T-cell (primary cell): ENCODE measurements at regions not wholly inside any gene's neighbourhood (a gene's known extent, or its start where the extent isn't known, plus 50 kb on each side); places are given as distances from the start of the nearest gene placed in this dataset.
"Not testable (repeated sequence)": the region's sequence is repeated elsewhere in the genome, so short reads cannot be mapped to it uniquely, and the experiment has no call there.

Source experiments
- ATAC-seq, 4 experiments: fragments of 200-7000 bp in 3 of 4; fragments of 150-1000 bp in 1 of 4; cut with Tn5 transposase; replicated peaks in 1 of 4; 1 replicate in 3 of 4; 2 replicates in 1 of 4; pipeline ENCODE4 v1.10.0; 2021; ENCODE audit warnings: moderate library complexity in 3 of 4, mild to moderate bottlenecking in 2 of 4, moderate number of reproducible peaks in 1 of 4
- CTCF ChIA-PET, 2 donors: fragments of 300-600 bp; sonication (Branson Sonifier 250); formaldehyde crosslinking; loops; one replicate each; lab custom pipeline; 2022; ENCODE audit warnings: antibody characterized with exemption in 2 of 2; lab: Charles Lee
- POLR2A ChIA-PET, 2 donors: fragments of 300-600 bp; sonication (Branson Sonifier 250); formaldehyde crosslinking; loops; one replicate each; lab custom pipeline; 2022; ENCODE audit warnings: antibody characterized with exemption in 2 of 2; lab: Charles Lee
- DNase-seq, 35 experiments: peaks; one replicate each; pipeline versions ENCODE4 v3.0.0 to v3.0.0-alpha.2; 2013 to 2023
- H3K27ac ChIP-seq: one replicate; pipeline ENCODE4 v1.5.1; 2013; ENCODE audit warnings: low read length
- H3K27me3 ChIP-seq, 2 experiments: replicated peaks in 1 of 2; 1 replicate in 1 of 2; 2 replicates in 1 of 2; pipeline versions ENCODE4 v1.6.1 to v1.7.0; 2013; ENCODE audit warnings: low read length in 1 of 2, mixed read lengths in 1 of 2; ENCODE audit not compliant: control insufficient read depth in 2 of 2, insufficient read depth in 2 of 2; ENCODE audit errors: extremely low read depth in 1 of 2
- H3K36me3 ChIP-seq, 2 donors: 1 replicate in 1 of 2; 2 replicates in 1 of 2; pipeline versions ENCODE4 v1.6.1 to v1.7.0; 2013; ENCODE audit warnings: low read length in 1 of 2; ENCODE audit not compliant: control insufficient read depth in 2 of 2, insufficient read depth in 1 of 2; ENCODE audit errors: extremely low read depth in 1 of 2
- H3K4me1 ChIP-seq, 2 experiments: 1 replicate in 1 of 2; 2 replicates in 1 of 2; pipeline versions ENCODE4 v1.6.1 to v1.7.0; 2013; ENCODE audit warnings: low read length in 2 of 2, mixed read lengths in 1 of 2; ENCODE audit not compliant: insufficient read depth in 2 of 2, control insufficient read depth in 1 of 2; ENCODE audit errors: extremely low read depth in 1 of 2
- H3K4me3 ChIP-seq, 2 donors: 1 replicate in 1 of 2; 2 replicates in 1 of 2; pipeline versions ENCODE4 v1.5.1 to v1.7.0; 2013; ENCODE audit warnings: mild to moderate bottlenecking in 2 of 2, low read length in 1 of 2, moderate library complexity in 1 of 2; ENCODE audit not compliant: control insufficient read depth in 1 of 2; ENCODE audit errors: extremely low read depth in 1 of 2
- H3K9me3 ChIP-seq: 2 replicates; pipeline ENCODE4 v1.7.0; 2013
- H3K27ac Mint-ChIP-seq, 2 donors: one replicate each; pipeline ENCODE4 v1.8.0; 2020 to 2021; ENCODE audit warnings: mild to moderate bottlenecking in 2 of 2, mixed read lengths in 2 of 2
- H3K27me3 Mint-ChIP-seq, 2 donors: one replicate each; pipeline ENCODE4 v1.8.0; 2021 to 2022; ENCODE audit warnings: mixed read lengths in 2 of 2
- H3K36me3 Mint-ChIP-seq: one replicate; pipeline ENCODE4 v1.8.0; 2021; ENCODE audit warnings: mixed read lengths
- H3K4me1 Mint-ChIP-seq, 3 donors: one replicate each; pipeline ENCODE4 v1.8.0; 2020 to 2022; ENCODE audit warnings: mixed read lengths in 3 of 3, mild to moderate bottlenecking in 1 of 3
- H3K4me3 Mint-ChIP-seq, 3 donors: one replicate each; pipeline ENCODE4 v1.8.0; 2020 to 2022; ENCODE audit warnings: mild to moderate bottlenecking in 3 of 3, mixed read lengths in 3 of 3, moderate library complexity in 3 of 3
- H3K9me3 Mint-ChIP-seq, 3 donors: one replicate each; pipeline ENCODE4 v1.8.0; 2020 to 2022; ENCODE audit warnings: mixed read lengths in 3 of 3
- WGBS: methylation state at CpG from one replicate; pipeline ENCODE4 v1.1.5; 2013; ENCODE audit warnings: missing lambda C conversion rate; ENCODE audit not compliant: insufficient coverage; 5-methylcytosine and 5-hydroxymethylcytosine counted together

DNA sequence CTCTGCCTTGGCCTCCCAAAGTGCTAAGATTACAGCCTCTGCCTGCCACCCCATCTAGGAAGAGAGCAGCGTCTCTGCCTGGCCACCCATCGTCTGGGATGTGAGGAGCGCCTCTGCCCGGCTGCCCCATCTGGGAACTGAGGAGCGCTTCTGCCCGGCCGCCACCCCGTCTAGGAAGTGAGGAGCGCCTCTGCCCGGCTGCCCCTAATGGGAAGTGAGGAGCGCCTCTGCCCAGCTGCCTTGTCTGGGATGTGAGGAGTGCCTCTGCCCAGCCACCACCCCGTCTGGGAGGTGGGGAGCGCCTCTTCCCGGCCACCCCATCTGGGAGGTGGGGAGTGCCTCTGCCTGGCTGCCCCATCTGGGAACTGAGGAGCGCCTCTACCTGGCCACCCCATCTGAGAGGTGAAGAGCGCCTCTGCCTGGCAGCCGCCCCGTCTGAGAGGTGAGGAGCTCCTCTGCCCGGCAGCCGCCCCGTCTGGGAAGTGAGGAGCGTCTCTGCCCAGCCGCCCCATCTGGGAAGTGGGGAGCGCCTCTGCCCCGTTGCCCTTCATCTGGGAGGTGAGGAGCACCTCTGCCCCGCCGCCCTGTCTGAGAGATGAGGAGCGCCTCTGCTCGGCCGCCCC is 481.0 kb upstream of the GNPDA2 start:
- H3K4me1 Mint-ChIP-seq, H3K27me3 Mint-ChIP-seq, DNase-seq, H3K4me3 ChIP-seq, H3K27ac Mint-ChIP-seq, CTCF ChIA-PET, H3K4me1 ChIP-seq, H3K9me3 ChIP-seq, ATAC-seq, H3K4me3 Mint-ChIP-seq, POLR2A ChIA-PET, H3K27ac ChIP-seq, H3K36me3 ChIP-seq, H3K27me3 ChIP-seq, H3K36me3 Mint-ChIP-seq: not testable (repeated sequence)
- peaks cover 10 to 18% (median 13%) of the 10 kb centered on the region in 3 donors for H3K9me3 Mint-ChIP-seq
- 89% methylated on average over 26 of the region's 30 CpGs for WGBS

DNA sequence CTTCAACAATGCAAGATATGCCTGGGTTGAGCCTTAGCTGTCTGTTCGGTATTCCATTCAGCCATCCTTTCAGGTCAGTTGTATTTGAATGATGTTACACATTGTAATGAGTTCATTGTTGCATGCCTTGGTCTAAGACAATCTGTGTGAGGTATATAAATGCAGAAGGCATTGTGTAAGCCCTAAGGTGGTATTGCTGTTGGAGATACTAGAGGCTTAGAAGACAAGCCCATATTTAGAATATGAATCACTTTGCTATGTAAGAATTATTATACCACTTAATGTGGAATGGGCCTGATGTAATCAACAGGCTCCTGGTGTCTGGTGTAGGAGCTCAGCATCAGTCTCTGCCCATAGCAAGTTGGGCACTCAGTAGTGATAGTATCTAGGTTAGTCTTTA is 473.4 kb upstream of the GNPDA2 start:
- H3K9me3 Mint-ChIP-seq: peaks cover 0 to 15% (median 15%) of the 10 kb centered on the region in 3 donors
- no peaks in the 10 kb centered on the region for H3K9me3 ChIP-seq
- no peak for ATAC-seq
- no peak for DNase-seq
- H3K36me3 ChIP-seq: no peaks in the 10 kb centered on the region
- WGBS: no CpG with 5 or more reads among the region's 1 CpG
- H3K27ac ChIP-seq: no peak overlapping the region
- no peaks in the 10 kb centered on the region for H3K27me3 ChIP-seq
- no peak overlapping the region for H3K27ac Mint-ChIP-seq
- H3K27me3 Mint-ChIP-seq: no peaks in the 10 kb centered on the region
- no peaks in the 10 kb centered on the region for H3K36me3 Mint-ChIP-seq
- H3K4me1 ChIP-seq: no peaks in the 10 kb centered on the region
- no peaks in the 10 kb centered on the region for H3K4me1 Mint-ChIP-seq
- H3K4me3 ChIP-seq: no peak overlapping the region
- CTCF ChIA-PET: no interaction called here
- POLR2A ChIA-PET: no interaction called here
- no peak overlapping the region for H3K4me3 Mint-ChIP-seq

GRCh38 chr4:45188501-45188900 is 462.1 kb upstream of the GNPDA2 start:
- H3K27me3 ChIP-seq: no peaks in the 10 kb centered on the region

DNA sequence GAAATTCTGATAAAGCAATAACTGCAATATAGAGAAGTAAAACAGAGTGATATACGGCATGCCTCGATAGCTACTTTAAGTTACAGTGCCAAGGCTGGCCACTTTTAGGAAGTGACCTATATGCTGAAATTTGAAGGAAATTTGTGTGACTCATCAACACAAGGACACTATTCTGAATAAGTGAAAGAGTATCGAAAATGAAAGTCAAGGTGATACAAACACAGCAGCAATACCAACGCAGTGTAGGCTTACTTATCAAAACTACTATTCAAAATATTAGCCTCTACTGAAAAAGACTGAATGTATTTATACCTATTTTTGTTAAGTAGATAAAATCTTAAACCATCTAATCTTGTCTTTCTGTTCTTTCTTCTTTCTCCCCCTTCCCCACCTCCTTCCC is 459.9 kb upstream of the GNPDA2 start:
- Mint-ChIP-seq H3K27me3 (no peaks in the 10 kb centered on the region), H3K4me1 (no peaks in the 10 kb centered on the region), H3K27ac (no peak overlapping the region), H3K9me3 (peaks cover 4 to 8% (median 5%) of the 10 kb centered on the region in 3 donors), H3K36me3 (no peaks in the 10 kb centered on the region), H3K4me3 (no peak overlapping the region)
- ATAC-seq: no peak
- Histone ChIP-seq H3K27me3 (no peaks in the 10 kb centered on the region), H3K27ac (no peak overlapping the region), H3K4me3 (no peak overlapping the region), H3K9me3 (no peaks in the 10 kb centered on the region), H3K4me1 (no peaks in the 10 kb centered on the region), H3K36me3 (no peaks in the 10 kb centered on the region)
- POLR2A ChIA-PET: no interaction called here
- WGBS: no CpG with 5 or more reads among the region's 4 CpGs
- CTCF ChIA-PET: no interaction called here
- DNase-seq: no peak

More at GRCh38 chr4:45188501-45188900, 462.1 kb upstream of the GNPDA2 start:
- no peak overlapping the region for H3K4me3 Mint-ChIP-seq
- no peaks in the 10 kb centered on the region for H3K4me1 ChIP-seq
- peaks cover 4 to 8% (median 6%) of the 10 kb centered on the region in 3 donors for H3K9me3 Mint-ChIP-seq
- no peak overlapping the region for H3K4me3 ChIP-seq
- no peak overlapping the region for H3K27ac Mint-ChIP-seq
- no peak overlapping the region for H3K27ac ChIP-seq
- ATAC-seq: no peak
- WGBS: no CpG with 5 or more reads among the region's 2 CpGs
- no peaks in the 10 kb centered on the region for H3K9me3 ChIP-seq
- CTCF ChIA-PET: no interaction called here
- no peak for DNase-seq
- no peaks in the 10 kb centered on the region for H3K36me3 ChIP-seq
- POLR2A ChIA-PET: interaction anchor here in 1 of 2 donors (0.5 kb wide), 1 partner anchor 56 kb away, joined by 3 read pairs; no protein-coding TSS in a partner anchor
- H3K4me1 Mint-ChIP-seq: no peaks in the 10 kb centered on the region
- no peaks in the 10 kb centered on the region for H3K27me3 Mint-ChIP-seq
- no peaks in the 10 kb centered on the region for H3K36me3 Mint-ChIP-seq

- CTCF ChIA-PET: no interaction called here
These were observed 457.5 kb upstream of the GNPDA2 start for GRCh38 chr4:45183905-45184304.

GRCh38 chr4:45172636-45173035 is 446.3 kb upstream of the GNPDA2 start:
- no peak overlapping the region for H3K4me3 Mint-ChIP-seq
- H3K4me1 ChIP-seq: no peaks in the 10 kb centered on the region
- no peaks in the 10 kb centered on the region for H3K36me3 Mint-ChIP-seq
- H3K27me3 Mint-ChIP-seq: no peaks in the 10 kb centered on the region
- H3K4me3 ChIP-seq: no peak overlapping the region
- no peak for ATAC-seq
- no peak for DNase-seq
- ChIA-PET CTCF (no interaction called here), POLR2A (no interaction called here)
- 86% methylated on average over 6 of the region's 6 CpGs for WGBS
- H3K9me3 ChIP-seq: no peaks in the 10 kb centered on the region
- H3K27ac ChIP-seq: no peak overlapping the region
- H3K27ac Mint-ChIP-seq: no peak overlapping the region
- no peaks in the 10 kb centered on the region for H3K36me3 ChIP-seq
- no peaks in the 10 kb centered on the region for H3K27me3 ChIP-seq
- H3K4me1 Mint-ChIP-seq: no peaks in the 10 kb centered on the region
- H3K9me3 Mint-ChIP-seq: peaks cover 20 to 36% (median 33%) of the 10 kb centered on the region in 3 donors

More at GRCh38 chr4:45183905-45184304, 457.5 kb upstream of the GNPDA2 start:
- H3K27ac ChIP-seq: no peak overlapping the region
- H3K4me1 Mint-ChIP-seq: no peaks in the 10 kb centered on the region
- POLR2A ChIA-PET: no interaction called here
- no peaks in the 10 kb centered on the region for H3K27me3 Mint-ChIP-seq
- H3K27ac Mint-ChIP-seq: no peak overlapping the region
- WGBS: no CpG with 5 or more reads among the region's 2 CpGs
- DNase-seq (no peak), ATAC-seq (no peak)
- no peaks in the 10 kb centered on the region for H3K36me3 ChIP-seq
- no peaks in the 10 kb centered on the region for H3K4me1 ChIP-seq
- no peak overlapping the region for H3K4me3 ChIP-seq
- H3K27me3 ChIP-seq: no peaks in the 10 kb centered on the region
- no peak overlapping the region for H3K4me3 Mint-ChIP-seq
- H3K36me3 Mint-ChIP-seq: no peaks in the 10 kb centered on the region
- no peaks in the 10 kb centered on the region for H3K9me3 ChIP-seq
- peaks cover 4 to 8% (median 5%) of the 10 kb centered on the region in 3 donors for H3K9me3 Mint-ChIP-seq

- Histone ChIP-seq H3K27me3 (no peaks in the 10 kb centered on the region), H3K9me3 (no peaks in the 10 kb centered on the region), H3K36me3 (no peaks in the 10 kb centered on the region), H3K27ac (no peak overlapping the region), H3K4me1 (no peaks in the 10 kb centered on the region), H3K4me3 (no peak overlapping the region)
- no CpG with 5 or more reads among the region's 3 CpGs for WGBS
- Mint-ChIP-seq H3K4me1 (no peaks in the 10 kb centered on the region), H3K4me3 (no peak overlapping the region), H3K9me3 (peaks cover 11 to 16% (median 12%) of the 10 kb centered on the region in 3 donors), H3K27me3 (no peaks in the 10 kb centered on the region), H3K36me3 (no peaks in the 10 kb centered on the region), H3K27ac (no peak overlapping the region)
- CTCF ChIA-PET: no interaction called here
- ATAC-seq: no peak
- POLR2A ChIA-PET: no interaction called here
- DNase-seq: no peak
These were observed 434.6 kb upstream of the GNPDA2 start for GRCh38 chr4:45160951-45161350.
